ENCODE measurements at regions not wholly inside any gene's neighbourhood (a gene's known extent, or its start where the extent isn't known, plus 50 kb on each side); places are given as distances from the start of the nearest gene placed in this dataset.

DNA sequence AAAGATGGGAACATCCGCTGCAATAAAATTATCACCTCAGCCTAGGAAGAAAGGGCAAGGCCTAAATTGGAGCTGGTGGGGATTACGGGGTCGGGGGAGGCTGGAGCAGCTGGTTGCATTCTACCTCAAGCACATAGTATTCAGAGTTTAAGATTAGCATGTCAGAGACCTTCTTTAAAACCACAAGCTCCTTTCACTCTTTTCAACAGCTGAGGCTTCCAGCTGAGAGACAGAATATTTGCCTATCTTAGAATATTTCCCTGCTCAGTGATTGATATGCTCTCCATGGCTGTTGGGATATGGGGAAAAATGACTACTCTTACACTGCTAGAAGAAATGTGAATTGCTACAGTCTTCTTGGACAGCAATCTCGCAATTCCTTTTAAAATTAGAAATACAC, 248.6 kb downstream of the TBX15 start:
- TF ChIP-seq, protein P1, sequence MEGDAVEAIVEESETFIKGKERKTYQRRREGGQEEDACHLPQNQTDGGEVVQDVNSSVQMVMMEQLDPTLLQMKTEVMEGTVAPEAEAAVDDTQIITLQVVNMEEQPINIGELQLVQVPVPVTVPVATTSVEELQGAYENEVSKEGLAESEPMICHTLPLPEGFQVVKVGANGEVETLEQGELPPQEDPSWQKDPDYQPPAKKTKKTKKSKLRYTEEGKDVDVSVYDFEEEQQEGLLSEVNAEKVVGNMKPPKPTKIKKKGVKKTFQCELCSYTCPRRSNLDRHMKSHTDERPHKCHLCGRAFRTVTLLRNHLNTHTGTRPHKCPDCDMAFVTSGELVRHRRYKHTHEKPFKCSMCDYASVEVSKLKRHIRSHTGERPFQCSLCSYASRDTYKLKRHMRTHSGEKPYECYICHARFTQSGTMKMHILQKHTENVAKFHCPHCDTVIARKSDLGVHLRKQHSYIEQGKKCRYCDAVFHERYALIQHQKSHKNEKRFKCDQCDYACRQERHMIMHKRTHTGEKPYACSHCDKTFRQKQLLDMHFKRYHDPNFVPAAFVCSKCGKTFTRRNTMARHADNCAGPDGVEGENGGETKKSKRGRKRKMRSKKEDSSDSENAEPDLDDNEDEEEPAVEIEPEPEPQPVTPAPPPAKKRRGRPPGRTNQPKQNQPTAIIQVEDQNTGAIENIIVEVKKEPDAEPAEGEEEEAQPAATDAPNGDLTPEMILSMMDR (IDR thresholded peaks at IDR 0.05): no peak
- TF ChIP-seq EP300 (IDR thresholded peaks at IDR 0.05) (no peak), POLR2A (IDR thresholded peaks at IDR 0.05) (no peak)

Data from ovary (tissue), 3 donors.